Uterus (tissue), 2 donors: ENCODE measurements at regions not wholly inside any gene's neighbourhood (a gene's known extent, or its start where the extent isn't known, plus 50 kb on each side); places are given as distances from the start of the nearest gene placed in this dataset.
"Not testable (repeated sequence)": the region's sequence is repeated elsewhere in the genome, so short reads cannot be mapped to it uniquely, and the experiment has no call there.

Experiments
- CTCF ChIP-seq, 4 experiments: fragments of 200-600 bp in 2 of 4; fragments of 450-650 bp in 2 of 4; sonication (generic) in 2 of 4; IDR thresholded peaks; one replicate each; pipeline ENCODE4 v1.5.1; 2016 to 2019; ENCODE audit warnings: antibody characterized with exemption in 4 of 4, mild to moderate bottlenecking in 2 of 4, moderate library complexity in 1 of 4
- POLR2A ChIP-seq, 2 donors: fragments of 450-650 bp; IDR thresholded peaks; one replicate each; pipeline ENCODE4 v1.6.1; 2016; ENCODE audit warnings: antibody characterized with exemption in 2 of 2, mild to moderate bottlenecking in 1 of 2, moderate library complexity in 1 of 2

GRCh38 chr1:146641534-146641933, 296.6 kb upstream of the NBPF12 start:
- TF ChIP-seq POLR2A, CTCF (IDR thresholded peaks at IDR 0.05): not testable (repeated sequence)
